AG04450 (cell line): ENCODE measurements at regions not wholly inside any gene's neighbourhood (a gene's known extent, or its start where the extent isn't known, plus 50 kb on each side); places are given as distances from the start of the nearest gene placed in this dataset.
A peak's percentile ranks its signal among the peaks of the same experiment; 100 is the strongest.

Source experiments
- CTCF ChIA-PET: fragments of 300-600, 350-600 bp; formaldehyde crosslinking; extraction: SDS; loops from one replicate; lab custom pipeline; 2022; ENCODE audit warnings: antibody characterized with exemption, inconsistent platforms; lab: Charles Lee
- POLR2A ChIA-PET: fragments of 350-600 bp; formaldehyde crosslinking; extraction: SDS; loops from one replicate; lab custom pipeline; 2021; ENCODE audit warnings: antibody characterized with exemption, inconsistent platforms; lab: Yijun Ruan, JAX
- DNase-seq: peaks from one replicate; pipeline ENCODE4 v3.0.0-alpha.2; 2011; ENCODE audit warnings: low read depth, low spot score
- H3K27ac ChIP-seq: one replicate; pipeline ENCODE4 v1.5.1; 2012; ENCODE audit warnings: low read depth, low read length, control low read depth
- H3K27me3 ChIP-seq: one replicate; pipeline ENCODE4 v1.6.0; 2012; ENCODE audit warnings: low read length; ENCODE audit not compliant: control insufficient read depth, insufficient read depth
- H3K4me3 ChIP-seq: 2 replicates; pipeline ENCODE4 v1.5.1; 2011; ENCODE audit warnings: mild to moderate bottlenecking, low read depth, low read length, control low read depth
- H3K9me3 ChIP-seq: 2 replicates; pipeline ENCODE4 v1.5.1; 2012; ENCODE audit warnings: low read length; ENCODE audit not compliant: control insufficient read depth, insufficient read depth
- TF ChIP-seq, protein P1 (sequence below): IDR thresholded peaks from 2 replicates; pipeline ENCODE4 v1.5.1; 2011; ENCODE audit warnings: low read depth, low read length, control low read depth, inconsistent platforms

- TF ChIP-seq, protein P1, sequence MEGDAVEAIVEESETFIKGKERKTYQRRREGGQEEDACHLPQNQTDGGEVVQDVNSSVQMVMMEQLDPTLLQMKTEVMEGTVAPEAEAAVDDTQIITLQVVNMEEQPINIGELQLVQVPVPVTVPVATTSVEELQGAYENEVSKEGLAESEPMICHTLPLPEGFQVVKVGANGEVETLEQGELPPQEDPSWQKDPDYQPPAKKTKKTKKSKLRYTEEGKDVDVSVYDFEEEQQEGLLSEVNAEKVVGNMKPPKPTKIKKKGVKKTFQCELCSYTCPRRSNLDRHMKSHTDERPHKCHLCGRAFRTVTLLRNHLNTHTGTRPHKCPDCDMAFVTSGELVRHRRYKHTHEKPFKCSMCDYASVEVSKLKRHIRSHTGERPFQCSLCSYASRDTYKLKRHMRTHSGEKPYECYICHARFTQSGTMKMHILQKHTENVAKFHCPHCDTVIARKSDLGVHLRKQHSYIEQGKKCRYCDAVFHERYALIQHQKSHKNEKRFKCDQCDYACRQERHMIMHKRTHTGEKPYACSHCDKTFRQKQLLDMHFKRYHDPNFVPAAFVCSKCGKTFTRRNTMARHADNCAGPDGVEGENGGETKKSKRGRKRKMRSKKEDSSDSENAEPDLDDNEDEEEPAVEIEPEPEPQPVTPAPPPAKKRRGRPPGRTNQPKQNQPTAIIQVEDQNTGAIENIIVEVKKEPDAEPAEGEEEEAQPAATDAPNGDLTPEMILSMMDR: no peak
- H3K9me3 ChIP-seq: no peaks in the 10 kb centered on the region
- no peak overlapping the region for H3K4me3 ChIP-seq
- DNase-seq: no peak
- POLR2A ChIA-PET: no interaction called here
- H3K27ac ChIP-seq: no peak overlapping the region
- H3K27me3 ChIP-seq: no peaks in the 10 kb centered on the region
- CTCF ChIA-PET: no interaction called here
These were observed 93.7 kb upstream of the CARD18 start for GRCh38 chr11:105233285-105233684.

DNA sequence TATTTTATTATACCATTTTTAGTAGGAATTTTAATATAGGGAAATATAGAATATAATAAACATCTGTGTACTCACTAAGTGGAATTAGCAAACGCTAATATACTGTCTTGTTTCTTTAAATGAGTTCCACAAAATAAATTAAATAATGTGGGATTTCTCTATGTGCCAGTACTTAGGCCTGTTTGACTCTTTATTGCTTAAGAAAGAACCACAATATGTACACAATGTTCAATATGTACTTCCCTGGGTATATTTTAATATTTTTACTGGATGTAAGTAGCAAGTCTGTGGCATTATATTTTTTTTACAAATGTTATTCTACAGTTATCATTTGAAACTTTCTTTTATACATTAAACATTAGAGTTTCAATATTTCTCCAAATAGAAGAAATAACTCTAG, 92.5 kb upstream of the CARD18 start:
- TF ChIP-seq, protein P1: no peak
- no peak overlapping the region for H3K4me3 ChIP-seq
- no peak overlapping the region for H3K27ac ChIP-seq
- no peaks in the 10 kb centered on the region for H3K9me3 ChIP-seq
- ChIA-PET POLR2A (no interaction called here), CTCF (no interaction called here)
- H3K27me3 ChIP-seq: no peaks in the 10 kb centered on the region
- DNase-seq: no peak

DNA sequence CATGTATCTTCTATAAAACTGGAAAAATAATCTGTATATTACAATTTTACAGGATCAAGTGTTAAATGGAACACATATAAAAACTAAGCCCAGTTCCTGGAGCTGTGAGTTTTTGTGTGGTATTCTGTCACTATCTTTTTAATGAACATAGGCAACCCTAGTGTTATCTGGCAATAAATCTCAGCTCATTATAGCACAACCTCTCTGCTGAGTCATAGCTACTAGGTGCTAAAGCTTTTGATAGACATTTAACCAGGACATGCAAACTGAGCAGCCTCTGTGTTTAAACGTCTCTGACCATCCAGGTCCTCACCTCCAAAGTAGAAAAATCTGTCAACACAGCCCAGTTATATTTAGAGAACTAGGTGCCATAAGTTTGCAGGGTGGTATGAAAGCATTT, 91.0 kb upstream of the CARD18 start:
- no peaks in the 10 kb centered on the region for H3K27me3 ChIP-seq
- POLR2A ChIA-PET: no interaction called here
- DNase-seq: no peak
- no peak overlapping the region for H3K4me3 ChIP-seq
- H3K27ac ChIP-seq: no peak overlapping the region
- TF ChIP-seq, protein P1: no peak
- H3K9me3 ChIP-seq: no peaks in the 10 kb centered on the region
- CTCF ChIA-PET: no interaction called here

DNA sequence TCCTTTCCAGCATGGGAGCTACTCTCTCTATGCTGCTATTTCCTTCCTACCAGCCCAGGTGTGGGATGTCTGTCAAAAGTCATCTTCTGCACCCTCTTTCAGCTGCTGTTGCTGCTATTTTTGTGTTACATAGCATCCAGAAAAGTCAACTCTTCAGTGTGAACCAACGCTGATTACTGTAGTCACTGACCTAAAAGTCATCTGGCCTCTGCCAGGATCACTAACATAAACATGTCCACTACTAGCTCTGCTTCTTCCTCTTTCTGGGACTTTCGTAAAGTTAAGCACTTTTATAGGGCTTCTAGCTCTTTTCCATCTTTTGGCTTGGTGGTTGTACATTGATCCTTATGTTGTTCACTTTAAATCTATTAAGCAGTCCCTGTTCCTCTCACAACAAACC, 90.2 kb upstream of the CARD18 start:
- Histone ChIP-seq H3K9me3 (no peaks in the 10 kb centered on the region), H3K27me3 (no peaks in the 10 kb centered on the region), H3K27ac (peak overlapping the region; percentile 22), H3K4me3 (no peak overlapping the region)
- POLR2A ChIA-PET: interaction anchor here (0.8 kb wide), 1 partner anchor 15 kb away, joined by 4 read pairs; no protein-coding TSS in a partner anchor
- no peak for DNase-seq
- TF ChIP-seq, protein P1: no peak
- CTCF ChIA-PET: no interaction called here

GRCh38 chr11:105229257-105229656, 89.7 kb upstream of the CARD18 start:
- Histone ChIP-seq H3K9me3 (no peaks in the 10 kb centered on the region), H3K27me3 (no peaks in the 10 kb centered on the region), H3K4me3 (no peak overlapping the region), H3K27ac (no peak overlapping the region)
- POLR2A ChIA-PET: no interaction called here
- TF ChIP-seq, protein P1: no peak
- CTCF ChIA-PET: no interaction called here
- peak; percentile 16 for DNase-seq
